ENCODE measurements at regions not wholly inside any gene's neighbourhood (a gene's known extent, or its start where the extent isn't known, plus 50 kb on each side); places are given as distances from the start of the nearest gene placed in this dataset.

DNA sequence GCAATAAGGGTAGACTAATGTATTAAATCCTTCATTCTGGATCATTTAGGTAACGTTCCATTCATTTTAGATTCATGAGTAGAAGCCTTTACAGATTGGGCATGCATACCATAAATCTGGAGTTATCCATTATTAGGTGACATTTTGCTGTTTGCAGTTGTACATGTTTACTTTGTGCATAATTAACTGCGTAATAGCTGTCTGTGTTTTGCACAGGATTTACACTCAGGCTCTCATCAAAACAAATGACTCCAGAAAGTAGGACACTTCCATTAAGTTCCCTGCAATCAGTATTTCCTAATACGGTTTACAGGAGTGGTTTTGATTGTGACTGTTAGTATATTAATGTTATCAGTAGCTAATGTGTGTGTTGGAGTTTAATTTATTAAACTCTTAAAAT is 997.4 kb downstream of the HACE1 start:
- H3K27me3 ChIP-seq, result no peaks in the 10 kb centered on the region
- no peak overlapping the region for H3K27ac ChIP-seq

DNA sequence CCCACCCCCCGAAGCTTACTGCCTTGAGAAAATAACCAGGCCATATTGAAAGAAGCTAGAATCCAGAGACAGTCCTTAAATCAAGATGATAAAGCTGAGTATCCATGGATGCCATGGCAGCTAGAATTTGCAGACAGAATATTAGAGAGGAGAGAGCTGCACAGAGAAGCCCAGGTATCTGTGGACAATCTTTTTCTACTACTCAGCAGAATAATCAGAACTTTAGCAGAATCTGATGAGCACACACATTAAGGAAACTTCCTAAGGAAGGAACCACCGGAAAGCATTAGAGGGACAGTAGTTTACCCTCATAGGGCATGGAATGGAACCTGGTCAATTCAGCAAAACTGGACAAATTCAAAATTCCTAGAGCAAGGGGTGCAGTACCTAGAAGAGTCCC is 1001.7 kb downstream of the HACE1 start:
- Histone ChIP-seq H3K9me3 (no peaks in the 10 kb centered on the region), H3K4me3 (no peak overlapping the region), H3K27me3 (no peaks in the 10 kb centered on the region), H3K27ac (no peak overlapping the region), H3K4me1 (no peaks in the 10 kb centered on the region), H3K36me3 (no peaks in the 10 kb centered on the region)
- no peak for TF ChIP-seq EP300 (IDR thresholded peaks at IDR 0.05)
- no peak for DNase-seq (ENCODE audit: low spot score in 2 of 2)
- 80% methylated on average over 2 of the region's 2 CpGs for WGBS

More for the DNA sequence above, 997.4 kb downstream of the HACE1 start:
- no peak for TF ChIP-seq POLR2A (IDR thresholded peaks at IDR 0.05)
- TF ChIP-seq, protein P1, sequence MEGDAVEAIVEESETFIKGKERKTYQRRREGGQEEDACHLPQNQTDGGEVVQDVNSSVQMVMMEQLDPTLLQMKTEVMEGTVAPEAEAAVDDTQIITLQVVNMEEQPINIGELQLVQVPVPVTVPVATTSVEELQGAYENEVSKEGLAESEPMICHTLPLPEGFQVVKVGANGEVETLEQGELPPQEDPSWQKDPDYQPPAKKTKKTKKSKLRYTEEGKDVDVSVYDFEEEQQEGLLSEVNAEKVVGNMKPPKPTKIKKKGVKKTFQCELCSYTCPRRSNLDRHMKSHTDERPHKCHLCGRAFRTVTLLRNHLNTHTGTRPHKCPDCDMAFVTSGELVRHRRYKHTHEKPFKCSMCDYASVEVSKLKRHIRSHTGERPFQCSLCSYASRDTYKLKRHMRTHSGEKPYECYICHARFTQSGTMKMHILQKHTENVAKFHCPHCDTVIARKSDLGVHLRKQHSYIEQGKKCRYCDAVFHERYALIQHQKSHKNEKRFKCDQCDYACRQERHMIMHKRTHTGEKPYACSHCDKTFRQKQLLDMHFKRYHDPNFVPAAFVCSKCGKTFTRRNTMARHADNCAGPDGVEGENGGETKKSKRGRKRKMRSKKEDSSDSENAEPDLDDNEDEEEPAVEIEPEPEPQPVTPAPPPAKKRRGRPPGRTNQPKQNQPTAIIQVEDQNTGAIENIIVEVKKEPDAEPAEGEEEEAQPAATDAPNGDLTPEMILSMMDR (IDR thresholded peaks at IDR 0.05), result no peak
- no peak for TF ChIP-seq EP300 (IDR thresholded peaks at IDR 0.05)
- TF ChIP-seq POLR2AphosphoS5 (IDR thresholded peaks at IDR 0.05), result no peak
- H3K36me3 ChIP-seq, result no peaks in the 10 kb centered on the region
- WGBS, result 63% methylated on average over 3 of the region's 3 CpGs
- no peak for DNase-seq (ENCODE audit: low spot score in 2 of 2)
- no peaks in the 10 kb centered on the region for H3K9me3 ChIP-seq
- no peaks in the 10 kb centered on the region for H3K4me1 ChIP-seq
- H3K4me3 ChIP-seq, result no peak overlapping the region

DNA sequence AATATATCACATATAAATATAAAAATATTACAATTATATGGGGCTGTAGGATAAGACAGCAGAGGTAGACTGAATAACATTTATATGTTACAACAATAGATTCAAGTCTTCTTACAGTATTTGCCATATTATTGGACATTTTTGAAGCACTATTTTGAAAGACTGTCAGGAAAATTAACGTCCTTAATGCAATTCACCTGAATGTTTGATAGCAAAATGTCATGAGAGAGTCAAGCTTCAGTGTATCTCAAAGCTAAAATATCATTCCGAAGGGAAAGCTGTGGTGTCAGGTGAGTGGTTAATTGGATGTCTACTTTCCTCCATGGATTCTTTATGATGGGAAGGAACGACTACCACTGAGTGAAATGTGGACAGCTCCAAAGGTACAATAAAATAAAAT is 1004.0 kb downstream of the HACE1 start:
- H3K4me1 ChIP-seq, result no peaks in the 10 kb centered on the region
- no peak overlapping the region for H3K4me3 ChIP-seq
- H3K9me3 ChIP-seq, result no peaks in the 10 kb centered on the region
- no peak for DNase-seq (ENCODE audit: low spot score in 2 of 2)
- WGBS, result 55% methylated on average over 3 of the region's 3 CpGs
- no peak for TF ChIP-seq POLR2AphosphoS5 (IDR thresholded peaks at IDR 0.05)
- TF ChIP-seq, protein P1 (IDR thresholded peaks at IDR 0.05), result no peak
- no peak for TF ChIP-seq EP300 (IDR thresholded peaks at IDR 0.05)
- TF ChIP-seq POLR2A (IDR thresholded peaks at IDR 0.05), result no peak
- H3K27ac ChIP-seq, result no peak overlapping the region
- H3K36me3 ChIP-seq, result no peaks in the 10 kb centered on the region
- H3K27me3 ChIP-seq, result no peaks in the 10 kb centered on the region

DNA sequence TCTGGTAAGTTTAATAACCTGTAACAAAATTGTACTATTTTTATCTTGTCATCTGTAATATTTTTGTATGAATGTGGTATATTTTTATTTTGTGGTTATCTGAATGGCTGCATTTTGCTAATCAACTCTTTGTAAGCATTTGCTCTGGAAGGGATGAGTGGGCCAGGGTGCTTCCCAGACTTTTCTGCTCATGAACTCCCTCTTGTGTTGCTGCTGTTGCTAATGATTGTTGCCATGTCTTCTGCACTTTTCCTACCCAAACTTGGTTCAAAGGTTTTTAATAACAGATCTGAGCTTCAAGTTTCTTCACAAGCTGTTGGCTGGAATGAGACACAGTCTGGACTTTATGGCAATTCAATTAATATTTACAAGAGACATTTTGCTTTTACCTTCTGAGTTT is 1005.7 kb downstream of the HACE1 start:
- no peak overlapping the region for H3K27ac ChIP-seq
- no peak for DNase-seq (ENCODE audit: low spot score in 2 of 2)
- H3K4me3 ChIP-seq, result no peak overlapping the region
- no peaks in the 10 kb centered on the region for H3K36me3 ChIP-seq
- TF ChIP-seq EP300 (IDR thresholded peaks at IDR 0.05), result no peak
- TF ChIP-seq POLR2AphosphoS5 (IDR thresholded peaks at IDR 0.05), result no peak
- TF ChIP-seq POLR2A (IDR thresholded peaks at IDR 0.05), result no peak
- TF ChIP-seq, protein P1 (IDR thresholded peaks at IDR 0.05), result no peak
- no peaks in the 10 kb centered on the region for H3K27me3 ChIP-seq
- no peaks in the 10 kb centered on the region for H3K9me3 ChIP-seq
- no peaks in the 10 kb centered on the region for H3K4me1 ChIP-seq

GRCh38 chr6:103838457-103838856 is 1021.3 kb downstream of the HACE1 start:
- no peak for TF ChIP-seq POLR2A (IDR thresholded peaks at IDR 0.05)
- no peak for TF ChIP-seq POLR2AphosphoS5 (IDR thresholded peaks at IDR 0.05)
- TF ChIP-seq, protein P1 (IDR thresholded peaks at IDR 0.05), result no peak
- no peak for TF ChIP-seq EP300 (IDR thresholded peaks at IDR 0.05)
- H3K27me3 ChIP-seq, result no peaks in the 10 kb centered on the region
- no peaks in the 10 kb centered on the region for H3K36me3 ChIP-seq
- H3K4me1 ChIP-seq, result no peaks in the 10 kb centered on the region
- H3K27ac ChIP-seq, result no peak overlapping the region
- 85% methylated on average over 2 of the region's 2 CpGs for WGBS
- H3K9me3 ChIP-seq, result no peaks in the 10 kb centered on the region
- no peak overlapping the region for H3K4me3 ChIP-seq
- DNase-seq (ENCODE audit: low spot score in 2 of 2), result no peak

- TF ChIP-seq POLR2AphosphoS5 (IDR thresholded peaks at IDR 0.05) (no peak), POLR2A (IDR thresholded peaks at IDR 0.05) (no peak), EP300 (IDR thresholded peaks at IDR 0.05) (no peak)
- TF ChIP-seq, protein P1 (IDR thresholded peaks at IDR 0.05), result no peak
- 13% methylated on average over 2 of the region's 2 CpGs for WGBS
- Histone ChIP-seq H3K36me3 (no peaks in the 10 kb centered on the region), H3K4me3 (no peak overlapping the region), H3K27me3 (no peaks in the 10 kb centered on the region), H3K9me3 (no peaks in the 10 kb centered on the region), H3K27ac (no peak overlapping the region), H3K4me1 (no peaks in the 10 kb centered on the region)
- no peak for DNase-seq (ENCODE audit: low spot score in 2 of 2)
These were observed 1033.5 kb downstream of the HACE1 start for GRCh38 chr6:103826209-103826608.
